Right lobe of liver (tissue), 6 donors: ENCODE measurements at regions not wholly inside any gene's neighbourhood (a gene's known extent, or its start where the extent isn't known, plus 50 kb on each side); places are given as distances from the start of the nearest gene placed in this dataset.

ENCODE experiments used
- ATAC-seq, 4 donors: fragments of 200-7000 bp; cut with Tn5 transposase; one replicate each; pipeline ENCODE4 v1.9.1; 2020; ENCODE audit warnings: mild to moderate bottlenecking in 4 of 4, moderate library complexity in 4 of 4
- DNase-seq, 3 donors: peaks; one replicate each; pipeline ENCODE4 v3.0.0-alpha.2; 2020
- H3K27ac ChIP-seq, 3 donors: fragments of 200-600 bp; one replicate each; pipeline ENCODE4 v1.8.0; 2022
- H3K27me3 ChIP-seq, 2 donors: fragments of 200-600 bp; one replicate each; pipeline ENCODE4 v1.8.0; 2022
- H3K36me3 ChIP-seq, 4 donors: fragments of 200-600 bp; sonication (generic) in 1 of 4; one replicate each; pipeline versions ENCODE4 v1.5.1 to v1.8.0; 2017 to 2022; ENCODE audit warnings: control low read depth in 1 of 4
- H3K4me1 ChIP-seq, 4 donors: fragments of 200-600 bp; sonication (generic) in 1 of 4; one replicate each; pipeline versions ENCODE4 v1.5.1 to v1.8.0; 2017 to 2022; ENCODE audit warnings: control low read depth in 1 of 4
- H3K4me3 ChIP-seq, 3 donors: fragments of 200-600 bp; one replicate each; pipeline ENCODE4 v1.8.0; 2022
- H3K9me3 ChIP-seq, 4 donors: fragments of 200-600 bp; sonication (generic) in 1 of 4; one replicate each; pipeline versions ENCODE4 v1.5.1 to v1.8.0; 2017 to 2022; ENCODE audit warnings: control low read depth in 1 of 4
- CTCF ChIP-seq, 4 donors: fragments of 200-600 bp in 3 of 4; fragments of 450-650 bp in 1 of 4; IDR thresholded peaks; one replicate each; pipeline versions ENCODE4 v1.5.1 to v1.8.0; 2016 to 2022; ENCODE audit warnings: antibody characterized with exemption in 4 of 4, mild to moderate bottlenecking in 2 of 4
- POLR2A ChIP-seq: fragments of 450-650 bp; IDR thresholded peaks from one replicate; pipeline ENCODE4 v1.6.1; 2017; ENCODE audit warnings: antibody characterized with exemption, mild to moderate bottlenecking
- WGBS: methylation state at CpG from one replicate; pipeline ENCODE4 v1.1.6; 2018; ENCODE audit warnings: low coverage, low lambda C conversion rate; ENCODE audit not compliant: insufficient coverage; ENCODE audit errors: missing lambda C conversion rate; 5-methylcytosine and 5-hydroxymethylcytosine counted together
- intact Hi-C, 2 donors: fragments of 100-400 bp; cut with DNase I; formaldehyde crosslinking; loops; one replicate each; pipeline versions ENCODE4 v1.11.2 to v1.14.1; 2022
- donor health status: DM: no; HTN: yes; CAD: no.
- donor health status: DM: no; HTN: no; CAD: no.
- donor health status: DM: no; HTN: no; CAD: no.
- donor health status: DM: no; HTN: yes; CAD: no.
- donor health status: DM: no; HTN: yes; CAD: no.

- Histone ChIP-seq H3K27me3 (peaks cover 0 to 10% of the 10 kb centered on the region in 2 donors), H3K36me3 (no peaks in the 10 kb centered on the region), H3K4me1 (peaks cover 0 to 32% (median 4%) of the 10 kb centered on the region in 4 donors), H3K4me3 (peak overlapping the region; percentile 41 to 57 (median 43)), H3K9me3 (no peaks in the 10 kb centered on the region), H3K27ac (no peak overlapping the region)
- no peak for DNase-seq
- ATAC-seq = peak in 1 of 4 donors; percentile 9
- no peak for TF ChIP-seq POLR2A
- no peak for TF ChIP-seq CTCF (IDR thresholded peaks at IDR 0.05)
- intact Hi-C loops = loop anchor here in 1 of 2 donors (10.0 kb wide), 1 partner anchor 418 kb away; no protein-coding TSS in a partner anchor
- under 1% methylated on average over 27 of the region's 35 CpGs for WGBS
Observed at GRCh38 chr19:30227012-30227621, 145.1 kb upstream of the ZNF536 start.

- Histone ChIP-seq H3K4me3 (peak overlapping the region; percentile 41 to 57 (median 43)), H3K36me3 (no peaks in the 10 kb centered on the region), H3K9me3 (no peaks in the 10 kb centered on the region), H3K27ac (no peak overlapping the region), H3K27me3 (peaks cover 0 to 10% of the 10 kb centered on the region in 2 donors), H3K4me1 (peaks cover 0 to 32% (median 4%) of the 10 kb centered on the region in 4 donors)
- DNase-seq = peak; percentile 58 to 70 (median 63)
- TF ChIP-seq CTCF (IDR thresholded peaks at IDR 0.05) = peak; percentile 50 to 64 (median 52)
- TF ChIP-seq POLR2A = no peak
- intact Hi-C loops = loop anchor here in 1 of 2 donors (10.0 kb wide), 1 partner anchor 417 kb away; no protein-coding TSS in a partner anchor
- WGBS = under 1% methylated on average over 38 of the region's 57 CpGs
- peak; percentile 74 to 94 (median 88) for ATAC-seq
Observed at GRCh38 chr19:30227661-30228112, 144.5 kb upstream of the ZNF536 start.

- WGBS = 2% methylated on average over 36 of the region's 62 CpGs
- H3K4me1 ChIP-seq = peaks cover 0 to 32% (median 4%) of the 10 kb centered on the region in 4 donors
- intact Hi-C loops = loop anchor here in 1 of 2 donors (10.0 kb wide), 1 partner anchor 417 kb away; no protein-coding TSS in a partner anchor
- H3K9me3 ChIP-seq = no peaks in the 10 kb centered on the region
- TF ChIP-seq POLR2A = no peak
- no peak for TF ChIP-seq CTCF (IDR thresholded peaks at IDR 0.05)
- peak in 1 of 4 donors; percentile 11 for ATAC-seq
- peak overlapping the region in 1 of 3 donors; percentile 57 for H3K4me3 ChIP-seq
- H3K27me3 ChIP-seq = peaks cover 0 to 10% of the 10 kb centered on the region in 2 donors
- H3K27ac ChIP-seq = no peak overlapping the region
- no peak for DNase-seq
- H3K36me3 ChIP-seq = no peaks in the 10 kb centered on the region
Observed at GRCh38 chr19:30228113-30228834, 143.9 kb upstream of the ZNF536 start.

- no peaks in the 10 kb centered on the region for H3K9me3 ChIP-seq
- TF ChIP-seq POLR2A (no peak), CTCF (IDR thresholded peaks at IDR 0.05) (no peak)
- H3K4me3 ChIP-seq = peak overlapping the region in 1 of 3 donors; percentile 10
- 2% methylated on average over 14 of the region's 35 CpGs for WGBS
- DNase-seq = no peak
- H3K4me1 ChIP-seq = peaks cover 0 to 32% (median 4%) of the 10 kb centered on the region in 4 donors
- H3K27me3 ChIP-seq = peaks cover 0 to 10% of the 10 kb centered on the region in 2 donors
- H3K27ac ChIP-seq = no peak overlapping the region
- ATAC-seq = no peak
- no peaks in the 10 kb centered on the region for H3K36me3 ChIP-seq
- intact Hi-C loops = loop anchor here in 1 of 2 donors (10.0 kb wide), 1 partner anchor 416 kb away; no protein-coding TSS in a partner anchor
Observed at GRCh38 chr19:30228835-30229524, 143.2 kb upstream of the ZNF536 start.
